ENCODE measurements at regions not wholly inside any gene's neighbourhood (a gene's known extent, or its start where the extent isn't known, plus 50 kb on each side); places are given as distances from the start of the nearest gene placed in this dataset.
"Not testable (repeated sequence)": the region's sequence is repeated elsewhere in the genome, so short reads cannot be mapped to it uniquely, and the experiment has no call there.

DNA sequence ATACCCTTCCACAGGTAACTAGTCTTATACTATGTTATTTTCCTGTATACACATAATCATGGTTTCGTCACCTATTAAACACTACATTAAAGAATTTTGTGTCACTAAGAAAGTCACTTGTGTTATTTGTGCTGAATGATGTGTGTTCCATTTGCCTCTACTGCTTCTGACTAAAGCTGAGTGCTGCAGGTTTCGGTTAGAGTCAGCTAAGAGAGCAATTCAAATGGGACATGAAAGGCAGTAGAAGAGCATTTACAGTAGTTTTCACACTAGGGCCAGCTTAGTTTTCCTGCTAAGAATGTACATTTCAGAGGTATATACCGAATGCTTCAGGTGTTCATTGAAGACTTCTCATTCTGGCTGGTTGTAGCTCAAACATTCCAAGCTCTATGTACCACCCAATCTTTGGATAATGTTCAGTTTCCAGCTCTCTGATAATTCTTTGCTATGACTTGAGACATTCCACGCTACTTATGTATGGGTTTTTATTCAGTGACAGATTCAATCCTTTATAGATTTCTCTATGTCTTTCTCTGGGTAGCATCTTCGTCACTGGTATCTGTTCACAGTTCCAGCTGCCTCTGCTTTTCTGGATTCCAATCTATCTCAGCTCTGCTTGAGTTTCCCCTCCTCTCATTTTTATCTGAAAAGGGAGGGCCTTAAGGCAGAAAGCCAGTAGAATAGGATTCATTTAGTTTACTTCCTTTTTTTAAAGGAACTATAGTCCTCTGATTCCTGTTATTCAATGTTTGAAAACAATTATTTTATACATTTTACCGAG is 164.4 kb downstream of the CXXC4 start:
- DNase-seq (ENCODE audit: low spot score), result no peak

DNA sequence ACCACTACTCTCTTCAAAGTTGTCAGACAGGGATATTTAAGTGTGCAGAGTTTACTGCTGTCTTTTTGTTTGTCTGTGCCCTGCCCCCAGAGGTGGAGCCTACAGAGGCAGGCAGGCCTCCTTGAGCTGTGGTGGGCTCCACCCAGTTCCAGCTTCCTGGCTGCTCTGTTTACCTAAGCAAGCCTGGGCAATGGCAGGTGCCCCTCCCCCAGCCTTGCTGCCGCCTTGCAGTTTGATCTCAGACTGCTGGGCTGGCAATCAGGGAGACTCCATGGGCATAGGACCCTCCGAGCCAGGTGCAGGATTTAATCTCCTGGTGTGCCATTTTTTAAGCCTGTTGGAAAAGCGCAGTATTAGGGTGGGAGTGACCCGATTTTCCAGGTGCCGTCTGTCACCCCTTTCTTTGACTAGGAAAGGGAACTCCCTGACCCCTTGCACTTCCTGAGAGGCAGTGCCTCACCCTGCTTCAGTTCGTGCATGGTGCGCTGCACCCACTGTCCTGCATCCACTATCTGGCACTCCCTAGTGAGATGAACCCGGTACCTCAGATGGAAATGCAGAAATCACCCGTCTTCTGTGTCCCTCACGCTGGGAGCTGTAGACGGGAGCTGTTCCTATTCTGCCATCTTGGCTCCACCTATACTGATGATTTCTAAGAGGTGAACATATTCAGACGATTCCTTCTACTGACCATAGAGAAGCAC is 167.6 kb downstream of the CXXC4 start:
- not testable (repeated sequence) for DNase-seq (ENCODE audit: low spot score)

DNA sequence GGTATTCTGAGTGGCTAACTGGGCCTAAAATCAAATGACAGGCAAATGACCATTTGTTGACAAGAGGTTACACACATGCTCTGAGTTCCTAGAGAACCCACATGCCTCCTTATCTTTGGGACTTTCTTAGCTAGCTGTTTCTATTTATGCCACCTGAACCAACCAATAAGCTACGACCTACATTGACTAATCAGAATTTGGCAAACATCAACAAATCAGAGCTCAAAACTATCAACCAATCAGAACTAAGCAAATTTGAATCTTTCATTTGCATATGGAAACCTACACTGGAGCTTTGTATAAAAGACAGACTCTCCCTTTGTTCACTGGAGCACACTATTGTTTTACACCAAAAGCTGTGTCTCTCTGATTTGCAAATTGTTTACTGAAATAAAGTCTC is 192.0 kb downstream of the CXXC4 start:
- no peak for DNase-seq (ENCODE audit: low spot score)

DNA sequence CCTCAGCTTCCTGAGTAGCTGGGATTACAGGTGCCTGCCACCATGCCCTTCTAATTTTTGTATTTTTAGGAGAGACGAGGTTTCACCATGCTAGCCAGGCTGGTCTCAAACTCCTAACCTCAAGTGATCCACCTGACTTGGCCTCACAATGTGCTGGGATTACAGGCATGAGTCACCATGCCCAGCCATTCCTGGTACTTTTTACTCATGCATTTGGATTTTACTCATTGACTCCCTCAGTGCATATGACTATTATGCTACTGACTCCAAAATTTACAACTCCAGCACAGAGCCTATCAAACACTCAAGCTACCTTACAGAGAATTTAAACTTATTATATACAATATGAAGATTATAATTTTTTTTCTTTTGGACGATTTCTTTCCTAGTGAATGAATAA is 199.9 kb downstream of the CXXC4 start:
- no peak for DNase-seq (ENCODE audit: low spot score)

DNA sequence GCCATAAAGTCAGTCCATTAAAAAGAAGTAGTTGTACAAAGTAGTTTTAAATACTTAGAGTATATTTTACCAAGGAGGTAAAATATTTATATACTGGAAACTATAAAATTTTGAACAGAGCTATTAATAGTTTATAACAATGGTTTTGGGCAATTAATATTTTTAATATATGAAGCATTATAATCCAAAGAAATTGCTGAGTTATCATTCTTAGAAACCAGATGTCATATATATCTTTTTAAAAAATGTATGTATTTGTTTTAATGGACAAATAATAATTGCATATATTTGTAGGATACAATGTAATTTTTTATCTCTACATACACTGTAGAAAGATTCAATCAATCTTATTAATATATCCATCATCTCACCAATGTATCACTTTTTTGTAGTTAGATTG is 207.8 kb downstream of the CXXC4 start:
- DNase-seq (ENCODE audit: low spot score), result no peak

DNA sequence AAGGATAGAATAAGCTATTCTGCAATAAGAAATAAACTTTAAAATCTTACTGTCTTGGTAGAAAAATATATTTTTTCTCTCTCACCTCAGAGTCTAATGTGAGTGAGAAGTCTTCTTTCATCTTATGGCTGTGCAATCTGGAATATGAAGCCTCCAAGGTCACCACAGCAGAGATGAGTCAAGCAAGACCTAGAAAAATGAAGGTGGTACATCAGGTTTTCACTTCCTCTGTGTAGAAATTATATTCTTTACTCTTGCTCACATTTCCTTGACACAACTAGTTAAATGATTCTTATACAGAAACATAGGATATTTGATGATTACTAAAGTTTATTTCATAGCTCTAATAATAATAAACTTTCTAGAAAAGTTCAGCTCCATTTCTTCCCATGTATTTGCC is 211.4 kb downstream of the CXXC4 start:
- DNase-seq (ENCODE audit: low spot score), result no peak

DNA sequence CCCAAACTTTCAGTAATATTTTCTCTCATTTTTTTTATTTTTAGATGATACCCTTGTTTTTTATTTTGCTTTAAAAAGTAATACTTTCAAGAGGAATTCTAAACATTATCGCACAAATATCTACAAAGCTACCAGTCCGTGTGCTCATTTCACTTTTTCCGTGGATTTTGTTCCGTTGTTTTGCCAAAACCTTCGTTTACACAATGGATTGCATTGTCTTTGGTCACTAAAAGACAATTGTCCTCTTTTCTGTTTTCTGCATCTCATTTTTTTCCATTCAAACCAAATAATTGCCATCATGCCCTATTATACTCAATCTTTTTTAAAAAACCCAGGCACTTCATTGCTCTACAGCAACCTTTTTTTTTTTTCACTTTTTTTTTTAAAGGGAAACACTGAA is 214.9 kb downstream of the CXXC4 start:
- no peak for DNase-seq (ENCODE audit: low spot score)

DNA sequence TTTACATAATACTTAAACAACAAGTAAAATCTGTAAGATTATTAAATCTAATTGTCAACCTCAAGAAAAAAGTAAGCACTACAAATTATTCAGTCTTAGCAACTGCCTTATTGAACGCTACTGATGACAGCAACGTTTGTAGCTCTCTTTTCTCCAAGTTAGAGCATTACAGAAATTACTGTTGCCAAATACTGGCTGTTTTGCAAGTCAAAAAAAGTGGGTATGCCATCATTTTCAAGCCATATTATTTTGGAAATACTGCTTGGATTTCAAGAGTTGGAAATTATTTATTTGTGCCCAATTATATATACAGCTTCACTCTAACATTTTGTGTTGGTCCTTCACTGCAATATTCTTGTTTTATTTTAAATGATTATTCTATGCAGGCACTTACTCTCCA is 221.7 kb downstream of the CXXC4 start:
- no peak for DNase-seq (ENCODE audit: low spot score)

DNA sequence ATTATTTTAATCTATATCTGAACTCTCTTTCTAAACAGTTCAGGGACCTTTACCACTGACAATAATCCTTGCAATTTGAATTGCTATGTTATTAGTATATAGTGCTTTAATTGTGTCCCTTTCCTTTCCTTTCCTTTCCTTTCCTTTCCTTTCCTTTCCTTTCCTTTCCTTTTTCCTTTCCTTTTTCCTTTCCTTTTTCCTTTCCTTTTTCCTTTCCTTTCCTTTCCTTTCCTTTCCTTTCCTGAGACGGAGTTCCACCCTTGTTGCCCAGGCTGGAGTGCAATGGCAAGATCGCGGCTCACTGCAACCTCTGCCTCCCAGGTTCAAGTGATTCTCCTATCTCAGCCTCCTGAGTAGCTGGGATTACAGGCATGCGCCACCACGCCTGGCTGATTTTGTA is 225.1 kb downstream of the CXXC4 start:
- DNase-seq (ENCODE audit: low spot score), result not testable (repeated sequence)

DNA sequence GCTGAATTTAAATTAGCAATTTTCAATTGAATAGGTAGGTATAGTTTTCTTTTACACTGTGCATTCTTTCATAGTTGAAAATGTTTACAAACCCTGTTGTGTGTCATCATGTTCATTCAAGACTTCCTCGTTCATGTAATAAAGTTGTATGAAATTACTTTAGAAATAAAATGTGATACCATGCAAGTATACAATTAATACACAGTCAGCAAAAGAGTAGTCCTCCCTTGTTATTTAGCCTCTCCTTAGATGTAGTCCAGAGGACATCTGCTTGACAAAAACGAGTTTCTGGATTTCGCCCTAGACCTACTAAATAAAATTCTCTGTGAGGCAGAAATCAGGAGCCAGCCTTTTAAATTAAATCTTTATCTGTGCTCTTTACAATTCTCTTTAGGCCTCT is 231.6 kb downstream of the CXXC4 start:
- no peak for DNase-seq (ENCODE audit: low spot score)

DNA sequence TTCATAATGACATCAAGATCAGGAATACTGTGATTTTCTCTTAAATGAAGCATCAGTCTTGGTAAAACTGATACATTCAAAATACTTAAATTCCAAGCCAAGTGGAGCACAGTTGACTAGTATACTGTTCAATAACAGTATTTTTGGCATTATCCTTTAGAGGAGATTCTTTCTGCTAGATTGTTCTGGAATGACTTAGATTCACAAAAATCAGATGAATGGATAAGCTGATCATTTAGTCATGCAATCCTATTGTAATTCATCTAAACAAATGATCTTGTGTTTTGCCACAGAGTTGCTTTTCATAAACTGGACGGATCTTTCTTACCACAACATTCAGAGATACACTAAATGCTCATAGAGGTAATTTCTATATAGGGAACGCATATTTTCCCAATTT is 232.0 kb downstream of the CXXC4 start:
- no peak for DNase-seq (ENCODE audit: low spot score)

DNA sequence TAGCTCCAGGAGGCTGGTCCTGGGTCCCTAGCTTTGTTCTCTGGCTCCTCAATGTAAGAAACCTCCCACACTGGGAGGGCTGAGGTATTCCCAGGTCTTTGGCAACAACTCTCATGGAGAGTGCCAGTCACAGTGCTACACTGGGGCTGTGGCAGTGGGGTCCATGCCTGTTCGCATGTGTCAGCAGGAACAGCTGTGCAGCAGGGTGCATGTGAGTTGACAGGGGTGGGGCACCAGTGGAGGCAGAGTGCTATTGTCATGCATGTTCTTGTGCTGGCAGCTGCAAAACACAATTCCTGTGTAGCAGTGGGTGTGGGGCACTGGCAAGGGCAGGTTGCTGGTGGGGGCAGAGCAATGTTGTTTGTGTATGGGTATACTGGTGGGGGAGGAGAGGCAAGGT is 246.0 kb downstream of the CXXC4 start:
- no peak for DNase-seq (ENCODE audit: low spot score)

DNA sequence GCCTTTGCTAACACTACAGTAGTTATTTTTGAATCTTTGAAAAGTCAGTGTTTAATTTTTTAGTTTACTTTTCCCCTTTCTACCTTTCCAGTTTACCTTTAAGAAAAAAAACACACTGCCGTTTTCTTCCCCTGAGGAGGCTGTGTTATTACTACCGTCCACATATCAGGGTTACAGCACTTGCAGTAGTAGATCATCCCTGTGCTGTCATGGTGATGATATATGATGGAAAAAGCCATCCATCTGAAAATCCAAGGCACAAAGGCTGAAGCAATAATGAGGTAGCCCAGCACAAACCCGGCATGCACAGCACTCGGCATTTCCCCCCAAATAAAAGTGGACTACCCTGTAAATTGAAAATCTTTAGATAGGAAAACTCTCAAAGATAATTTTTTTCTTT is 258.7 kb downstream of the CXXC4 start:
- no peak for DNase-seq (ENCODE audit: low spot score)

DNA sequence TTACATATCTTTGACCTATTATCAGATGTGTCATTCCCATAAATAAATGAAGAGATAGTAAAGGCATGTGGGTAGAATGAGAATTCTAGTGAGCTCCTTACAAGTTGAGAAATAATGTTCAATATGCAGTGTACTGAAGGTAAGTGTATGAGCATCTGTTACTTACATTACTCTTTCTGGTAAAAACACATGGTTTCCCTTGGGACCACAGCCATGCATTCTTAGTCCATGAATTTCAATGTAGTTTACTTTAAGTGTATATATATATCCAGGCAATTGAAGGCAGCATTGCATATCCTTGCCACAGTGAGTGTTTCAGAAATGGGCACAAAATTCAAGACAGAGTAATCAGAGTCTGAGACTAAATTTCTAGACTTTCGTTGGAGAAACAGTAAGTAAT is 277.2 kb downstream of the CXXC4 start:
- no peak for DNase-seq (ENCODE audit: low spot score)

DNA sequence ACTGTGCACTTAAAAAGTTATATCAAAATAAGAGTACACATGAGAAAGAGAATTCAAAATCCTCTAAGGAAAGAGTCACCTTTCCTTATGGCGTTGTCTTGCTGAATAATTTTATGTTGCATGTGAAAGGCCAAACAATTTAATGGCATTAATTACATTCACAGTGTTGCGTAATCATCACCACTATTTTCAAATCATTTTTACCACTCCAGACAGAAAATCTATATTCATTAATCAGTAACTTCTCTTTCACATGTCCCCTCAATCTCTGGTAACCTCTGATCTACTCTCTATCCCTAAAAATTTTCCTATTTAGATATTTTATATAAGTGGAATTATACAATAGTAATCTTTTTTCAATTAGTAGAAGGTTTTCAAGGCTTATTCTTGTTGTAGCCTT is 283.0 kb downstream of the CXXC4 start:
- DNase-seq (ENCODE audit: low spot score), result no peak

DNA sequence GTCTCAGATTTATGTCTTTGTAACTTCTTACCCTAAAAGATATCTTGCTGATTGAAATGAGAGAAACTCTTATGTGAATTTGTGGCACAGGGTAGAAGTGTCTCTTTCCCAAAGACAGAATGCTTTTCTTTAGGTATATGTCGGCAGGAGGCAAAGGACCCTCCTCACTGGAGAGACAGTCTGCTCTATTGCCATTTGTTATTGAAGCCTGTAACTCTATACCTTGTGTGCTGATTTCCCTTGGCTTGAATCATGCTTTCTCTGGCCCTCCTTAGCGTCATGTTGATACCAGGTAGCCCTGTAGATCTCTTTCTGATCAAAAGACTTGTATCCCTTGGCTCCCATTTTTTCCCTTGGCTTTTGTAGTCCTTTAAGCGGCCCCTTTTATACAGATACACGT is 284.3 kb downstream of the CXXC4 start:
- DNase-seq (ENCODE audit: low spot score), result no peak

DNA sequence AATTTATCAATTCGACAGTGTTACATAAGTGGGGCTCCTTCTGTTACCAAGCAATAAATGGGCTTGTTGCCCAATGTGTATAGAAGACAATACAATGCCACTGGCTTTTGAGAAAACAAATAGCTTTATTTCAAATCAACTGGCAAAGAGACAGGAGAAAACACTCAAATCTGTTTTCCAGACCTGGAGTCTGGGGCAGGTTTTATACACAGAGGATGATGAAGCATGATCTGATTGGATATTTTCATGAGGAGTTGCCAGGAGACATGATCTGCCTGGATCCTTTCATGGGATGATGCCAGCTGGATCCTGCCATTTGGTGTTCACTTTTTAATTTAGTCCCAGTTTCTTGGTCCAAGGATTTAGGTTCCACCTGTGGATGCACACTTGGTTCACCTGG is 287.9 kb downstream of the CXXC4 start:
- no peak for DNase-seq (ENCODE audit: low spot score)

DNA sequence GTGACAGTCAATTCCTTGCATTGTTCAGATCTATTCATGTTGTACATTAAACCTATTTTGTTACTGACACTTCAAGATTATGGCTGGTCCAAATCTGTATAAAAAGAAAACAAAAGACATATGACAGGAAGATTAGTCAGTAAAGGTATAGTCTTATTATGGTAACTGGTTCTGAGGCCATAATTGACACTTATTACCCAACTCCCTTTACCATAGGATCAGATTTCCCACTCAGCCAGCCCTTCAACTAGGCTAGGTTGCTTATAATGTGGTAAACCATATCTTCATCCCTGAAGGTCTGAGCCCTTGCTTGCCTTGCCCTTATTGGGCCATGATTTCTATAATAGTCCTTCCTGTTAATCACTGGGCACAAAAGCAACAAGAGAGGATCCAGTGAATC is 289.6 kb downstream of the CXXC4 start:
- DNase-seq (ENCODE audit: low spot score), result no peak

DNA sequence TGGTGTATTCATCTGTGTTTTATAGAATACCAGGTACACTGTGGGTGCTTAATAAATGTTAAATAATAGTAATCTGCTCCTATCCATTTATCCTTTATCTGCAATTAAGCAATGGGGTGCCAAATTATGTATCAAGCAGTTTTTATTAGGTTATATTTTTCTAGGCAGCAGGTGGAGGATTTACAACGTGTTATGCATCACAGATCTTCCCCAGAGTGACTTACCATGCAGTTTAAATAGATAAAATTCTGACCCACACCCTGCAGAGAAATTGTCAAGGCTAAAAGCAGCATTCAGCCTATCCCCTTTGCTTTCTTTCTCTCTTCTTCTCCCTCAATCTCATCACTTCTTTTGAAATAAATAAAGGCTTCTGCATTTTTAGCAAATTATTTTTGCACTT is 306.4 kb downstream of the CXXC4 start:
- no peak for DNase-seq (ENCODE audit: low spot score)

DNA sequence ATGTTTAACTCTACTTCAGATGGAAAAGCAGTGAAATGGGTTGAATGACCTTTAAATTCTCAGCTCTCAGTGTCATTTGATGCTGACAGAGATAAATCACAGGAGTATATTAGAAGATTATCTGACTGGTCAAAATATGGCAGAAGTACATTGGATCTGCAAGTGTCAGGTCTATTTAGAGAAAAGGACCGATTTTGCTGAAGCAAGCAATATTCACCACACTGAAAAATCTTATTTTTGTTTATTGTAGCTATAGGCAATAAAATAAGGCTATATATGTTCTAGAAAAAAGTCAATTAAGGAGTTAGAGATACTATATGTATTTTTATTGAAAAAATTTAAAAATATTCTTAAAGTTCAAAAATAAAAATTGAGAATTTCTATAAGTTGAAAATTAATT is 325.3 kb downstream of the CXXC4 start:
- no peak for DNase-seq (ENCODE audit: low spot score)

DNA sequence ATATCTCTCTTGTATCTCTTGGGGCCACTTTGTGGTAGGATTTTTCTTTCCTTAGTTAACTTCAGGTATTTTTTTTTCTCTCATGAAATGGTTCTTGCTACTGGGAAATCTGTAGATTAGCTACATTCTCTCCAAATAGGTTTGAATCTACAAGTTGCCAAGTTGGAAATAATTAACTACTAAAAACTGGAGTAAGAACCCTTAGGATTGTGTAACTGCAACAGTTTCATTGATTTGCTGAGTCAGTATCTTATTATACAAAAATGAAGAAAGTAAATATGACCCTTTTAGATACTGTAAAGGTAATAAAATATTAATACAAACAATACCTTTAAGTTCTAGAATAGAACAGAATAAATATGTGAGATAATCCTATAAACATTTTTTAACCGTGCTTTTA is 327.9 kb downstream of the CXXC4 start:
- no peak for DNase-seq (ENCODE audit: low spot score)

DNA sequence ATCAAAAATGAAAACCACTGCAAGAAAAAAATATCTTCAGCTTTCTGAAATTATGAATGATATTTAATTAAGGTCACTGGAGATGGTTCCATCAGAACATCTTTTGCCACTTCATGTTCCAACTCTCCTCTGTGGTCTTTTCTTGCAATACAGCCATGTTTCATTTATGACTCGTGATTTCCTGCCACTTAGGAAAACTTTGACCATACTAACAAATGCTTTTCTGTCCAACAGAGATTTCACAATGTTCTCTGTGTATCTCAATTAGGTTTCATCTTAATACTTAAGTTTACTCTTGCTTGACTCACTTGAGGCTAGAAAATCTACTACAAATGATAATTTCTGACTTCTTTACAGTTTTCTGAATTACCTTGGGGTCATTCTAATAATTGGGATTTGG is 330.9 kb downstream of the CXXC4 start:
- no peak for DNase-seq (ENCODE audit: low spot score)

DNA sequence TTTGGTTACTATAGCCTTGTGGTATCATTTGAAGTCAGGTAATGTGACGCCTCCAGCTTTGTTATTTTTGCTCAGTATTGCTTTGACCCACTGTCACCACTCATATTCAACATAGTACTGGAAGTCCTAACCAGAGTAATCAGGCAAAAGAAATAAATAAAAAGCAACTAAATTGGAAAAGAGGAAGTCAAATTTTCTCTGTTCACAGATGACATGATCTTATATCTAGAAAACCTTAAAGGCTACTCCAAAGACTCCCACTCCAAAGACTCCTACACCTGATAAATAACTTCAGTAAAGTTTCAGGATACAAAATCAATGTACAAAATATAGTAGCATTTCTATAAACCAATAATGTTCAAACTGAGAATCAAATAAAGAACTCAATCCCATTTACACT is 348.6 kb downstream of the CXXC4 start:
- no peak for DNase-seq (ENCODE audit: low spot score)

DNA sequence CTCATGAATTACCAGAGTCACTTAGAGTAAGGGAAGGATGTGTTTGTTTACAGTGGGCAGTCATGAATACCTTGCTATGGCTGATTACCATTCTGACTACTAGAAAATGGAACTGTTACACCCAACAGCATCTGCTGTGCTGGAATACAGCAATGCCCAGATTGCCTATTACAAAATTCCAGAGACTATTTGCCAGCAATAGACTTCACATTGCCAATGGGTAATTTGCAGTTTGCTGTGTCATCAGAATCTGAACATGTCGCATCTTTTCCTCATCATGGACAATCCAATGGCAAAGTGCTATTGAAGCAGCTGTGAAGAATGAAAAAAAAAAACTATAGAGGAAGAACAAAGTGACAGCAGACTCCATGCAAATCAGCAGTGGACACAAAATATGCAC is 356.6 kb downstream of the CXXC4 start:
- DNase-seq (ENCODE audit: low spot score), result no peak

All from mucosa of gallbladder (tissue), 1 donor.